ENCODE measurements at regions not wholly inside any gene's neighbourhood (a gene's known extent, or its start where the extent isn't known, plus 50 kb on each side); places are given as distances from the start of the nearest gene placed in this dataset.

DNA sequence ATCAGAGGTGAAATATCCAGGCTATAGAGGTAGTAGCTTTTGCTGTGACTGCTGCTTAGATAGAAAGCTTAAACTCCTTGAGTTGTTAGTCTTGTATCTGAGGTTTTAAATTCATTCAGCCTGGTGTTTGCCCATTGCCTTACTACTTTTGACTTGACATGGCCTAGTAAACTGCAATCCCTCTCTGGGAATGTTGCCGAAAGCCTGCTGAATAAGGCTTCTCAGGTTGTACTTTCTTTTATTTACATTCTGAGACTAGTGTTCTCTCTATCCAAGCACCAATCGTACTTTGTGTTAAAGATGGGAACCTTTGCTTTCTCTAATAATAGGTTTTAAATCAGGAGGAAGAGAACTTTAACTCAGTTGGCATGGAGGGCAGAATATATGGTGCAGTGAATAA is 357.6 kb upstream of the CWC22 start:
- DNase-seq (ENCODE audit: low spot score) = no peak

DNA sequence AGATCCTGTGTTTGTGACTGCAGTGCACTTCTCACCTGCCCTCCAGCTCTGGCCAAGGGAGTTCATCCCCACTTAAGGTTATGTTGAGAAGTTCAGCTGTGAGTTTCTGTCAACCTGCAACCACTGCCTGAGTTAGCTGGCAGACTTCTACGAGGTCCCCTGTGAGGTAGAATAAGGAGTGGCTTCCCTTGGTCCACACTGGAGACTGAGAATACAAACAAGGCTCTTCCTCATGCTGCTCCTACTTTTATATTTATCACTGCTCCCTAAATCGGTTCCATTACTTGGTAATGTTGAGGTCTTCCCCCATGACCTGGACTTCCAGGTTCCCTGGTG is 353.2 kb upstream of the CWC22 start:
- DNase-seq (ENCODE audit: low spot score) = no peak

DNA sequence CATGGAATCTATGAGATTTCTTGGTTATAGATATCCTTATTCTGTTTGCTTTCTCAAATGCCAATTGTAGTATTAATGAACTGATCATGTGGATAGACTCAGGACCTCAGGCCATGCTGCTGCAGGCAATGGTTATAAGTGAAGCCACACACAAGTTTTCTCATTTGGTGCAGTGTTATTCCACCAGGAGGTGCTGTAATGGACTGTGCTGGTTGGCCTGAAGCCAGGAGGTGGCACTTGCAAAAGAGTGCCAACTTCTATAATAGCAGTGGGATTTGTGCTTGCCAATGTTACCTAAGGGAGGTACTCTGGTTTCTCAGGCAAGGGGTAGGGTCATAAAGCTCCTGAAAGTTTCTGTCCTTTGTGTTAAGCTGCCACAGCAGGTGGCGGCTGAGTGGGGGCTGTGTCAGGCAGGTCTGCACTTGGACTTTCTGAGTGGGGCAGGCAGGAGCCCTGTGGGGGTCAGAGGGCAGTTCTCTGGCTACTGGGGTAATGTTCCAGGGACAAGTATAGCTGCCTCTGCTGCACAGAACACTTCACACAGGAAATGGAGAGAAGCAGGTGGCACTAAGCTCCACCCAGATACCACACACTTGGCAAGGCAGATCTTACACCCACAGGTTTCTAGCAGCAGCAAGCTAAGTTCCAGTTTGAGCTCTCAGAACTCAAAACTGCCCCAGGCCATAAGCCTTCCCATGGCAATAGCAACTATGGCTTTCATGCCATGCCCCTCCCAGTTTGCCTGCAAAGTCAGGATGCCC is 352.6 kb upstream of the CWC22 start:
- no peak for DNase-seq (ENCODE audit: low spot score)

DNA sequence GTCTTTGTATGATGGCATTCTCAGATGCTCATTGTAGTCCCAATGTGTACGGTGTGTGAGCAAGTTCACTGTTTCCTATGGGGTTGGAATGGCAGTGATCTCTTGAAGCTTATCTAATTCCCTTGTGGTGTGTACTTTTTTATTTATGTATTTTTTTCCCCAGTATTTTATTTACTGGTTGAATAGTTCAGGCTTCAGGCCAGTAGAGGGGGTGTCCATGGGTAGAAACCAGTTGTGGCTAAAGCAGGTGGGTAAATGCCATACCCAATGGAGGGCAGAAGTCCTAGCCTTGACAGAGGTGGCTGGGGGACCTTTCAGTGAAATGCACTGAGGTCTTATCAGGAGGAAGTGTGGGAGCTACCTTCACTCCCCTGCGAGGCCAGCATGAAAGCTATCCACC is 351.4 kb upstream of the CWC22 start:
- no peak for DNase-seq (ENCODE audit: low spot score)

DNA sequence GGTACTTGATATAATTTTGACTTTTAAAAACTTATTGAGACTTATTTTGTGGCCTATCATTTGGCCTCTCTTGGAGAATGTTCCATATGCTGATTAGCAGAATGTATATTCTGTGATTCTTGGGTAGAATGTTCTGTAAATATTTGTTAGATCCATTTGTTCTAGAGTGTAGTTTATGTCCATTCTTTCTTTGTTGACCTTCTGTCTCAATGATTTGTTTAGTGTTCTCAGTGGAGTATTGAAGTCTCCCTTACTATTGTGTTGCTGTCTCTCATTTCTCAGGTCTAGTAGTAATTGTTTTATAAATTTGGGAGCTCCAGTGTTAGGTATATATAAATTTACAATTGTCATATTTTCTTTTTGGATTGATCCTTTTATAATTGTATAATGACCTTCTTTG is 349.6 kb upstream of the CWC22 start:
- no peak for DNase-seq (ENCODE audit: low spot score)

DNA sequence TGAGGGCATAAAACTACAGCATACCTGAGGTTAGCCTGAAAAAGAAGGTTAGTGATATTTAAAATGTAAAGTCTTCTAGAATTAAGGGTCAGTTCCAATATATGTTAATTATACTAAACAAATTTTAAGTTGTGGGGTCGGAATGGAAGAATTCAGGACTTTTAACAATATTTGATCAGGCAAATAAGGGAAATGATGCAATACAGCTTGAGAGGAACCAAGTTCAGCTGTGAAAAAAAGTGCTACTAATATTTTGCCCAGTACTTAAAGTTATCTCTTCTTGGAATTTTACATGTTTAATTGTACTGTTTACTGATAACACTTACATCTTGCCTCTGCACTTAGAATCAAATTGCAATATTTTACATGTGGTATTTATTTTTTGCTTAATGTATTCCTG is 345.5 kb upstream of the CWC22 start:
- no peak for DNase-seq (ENCODE audit: low spot score)

DNA sequence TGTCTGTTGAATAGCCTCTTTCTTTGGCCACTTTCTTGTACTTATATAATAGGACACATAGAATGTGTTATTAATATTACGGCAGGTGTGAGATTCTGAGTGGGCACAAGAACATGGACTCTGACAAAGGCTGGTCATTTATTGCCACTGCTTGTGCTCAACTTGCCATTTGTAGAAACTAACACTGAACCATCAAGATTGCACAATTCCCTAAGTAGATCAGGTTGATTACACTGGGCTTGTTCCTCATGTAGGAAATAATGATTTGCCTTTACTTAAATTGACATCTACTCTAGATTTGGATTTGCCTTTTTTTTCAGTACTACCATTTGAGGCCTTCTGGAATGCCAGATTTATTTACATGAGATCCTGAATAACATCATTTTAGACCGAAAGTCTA is 342.7 kb upstream of the CWC22 start:
- no peak for DNase-seq (ENCODE audit: low spot score)

DNA sequence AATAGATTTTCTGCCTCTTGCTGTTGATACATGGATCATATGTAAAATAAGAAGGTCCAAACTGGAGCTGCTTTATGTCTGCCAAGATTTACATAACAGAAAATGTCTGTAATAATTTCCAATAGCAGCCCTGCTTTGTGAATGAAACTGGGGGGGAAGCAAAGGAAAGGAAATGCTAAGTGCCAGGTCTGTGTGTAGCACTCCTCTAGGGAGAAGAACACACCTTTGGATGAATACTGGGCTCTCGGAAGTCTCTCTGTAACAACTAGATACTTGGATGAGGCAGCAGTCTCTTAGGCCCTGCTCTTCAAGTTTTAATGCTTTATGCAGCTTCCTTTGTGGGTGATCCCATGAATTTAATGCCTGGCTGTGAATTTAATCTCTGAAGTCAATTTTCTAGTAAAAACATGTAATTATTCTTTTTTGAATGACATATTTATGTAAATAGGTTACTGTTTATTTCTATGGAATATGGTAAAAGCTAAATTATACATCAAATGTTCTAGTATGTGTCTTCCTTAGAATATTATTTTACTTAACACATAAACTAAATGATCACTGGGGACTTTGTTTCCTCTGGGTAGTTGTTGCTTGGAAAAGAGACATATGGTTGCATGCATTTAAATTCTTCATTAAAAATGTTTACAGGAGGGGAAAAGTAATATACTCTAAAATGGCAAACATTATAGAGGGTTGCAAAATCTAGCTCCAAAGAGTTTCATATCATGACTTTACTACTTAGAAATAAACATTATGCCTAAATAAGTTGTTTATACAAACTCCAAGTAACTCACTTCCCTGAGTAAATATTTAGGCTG is 336.6 kb upstream of the CWC22 start:
- DNase-seq (ENCODE audit: low spot score) = no peak

DNA sequence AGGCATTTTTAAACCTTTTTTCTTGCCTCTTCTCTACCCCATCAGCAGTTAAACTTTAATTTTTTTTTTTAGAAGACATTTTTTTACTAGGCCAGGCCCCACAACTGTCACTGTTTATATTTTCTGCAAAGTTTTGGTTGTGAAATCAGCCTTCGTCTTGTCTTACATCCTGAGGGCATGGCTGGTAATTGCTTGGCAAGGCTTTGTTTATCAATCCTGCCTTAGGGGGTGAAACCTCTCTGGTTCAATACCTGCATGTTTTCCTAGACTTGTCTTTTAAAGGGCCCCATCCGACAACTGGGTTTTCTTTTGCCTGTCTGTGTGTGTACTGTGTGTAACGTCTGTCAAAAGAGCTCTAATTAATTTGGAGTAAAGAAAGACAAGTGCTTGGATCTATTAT is 330.0 kb upstream of the CWC22 start:
- DNase-seq (ENCODE audit: low spot score) = no peak

DNA sequence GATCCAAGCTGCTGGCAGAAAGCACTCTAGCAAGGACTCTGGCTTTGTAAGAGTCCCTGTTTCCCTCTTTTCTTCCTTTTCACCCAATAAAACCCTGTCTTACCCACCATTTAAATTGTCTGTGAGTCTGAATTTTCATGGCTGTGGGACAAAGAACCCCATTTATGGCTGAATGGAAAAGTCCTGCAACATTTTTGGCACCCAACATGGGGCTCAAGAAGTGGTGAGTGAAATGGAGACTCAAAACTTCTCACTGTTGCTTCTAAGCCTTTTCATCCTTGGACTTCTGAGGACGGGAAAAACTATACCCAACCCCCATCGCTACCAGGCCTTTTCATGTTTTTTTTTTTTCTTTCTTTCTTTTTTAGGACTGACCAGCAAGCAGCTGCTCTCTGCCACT is 329.5 kb upstream of the CWC22 start:
- no peak for DNase-seq (ENCODE audit: low spot score)

DNA sequence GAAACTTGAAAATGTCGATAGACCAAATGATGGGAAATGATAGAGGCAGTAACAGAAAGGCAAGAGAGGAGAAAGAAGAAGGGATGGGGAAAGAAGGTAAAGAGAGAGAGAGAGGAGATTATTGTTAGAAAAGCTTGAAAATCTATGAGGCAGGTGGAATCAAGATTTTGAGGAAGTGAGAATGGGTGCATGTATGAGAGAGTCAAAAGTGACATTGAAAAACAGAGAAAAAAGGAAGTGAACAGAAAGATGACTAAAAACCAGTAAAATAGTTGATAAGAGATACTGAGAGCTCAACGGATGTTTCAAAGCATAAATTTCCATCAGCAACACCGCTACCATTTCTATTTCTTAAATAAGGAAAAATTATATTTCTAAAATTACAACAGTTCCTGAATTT is 327.4 kb upstream of the CWC22 start:
- no peak for DNase-seq (ENCODE audit: low spot score)

DNA sequence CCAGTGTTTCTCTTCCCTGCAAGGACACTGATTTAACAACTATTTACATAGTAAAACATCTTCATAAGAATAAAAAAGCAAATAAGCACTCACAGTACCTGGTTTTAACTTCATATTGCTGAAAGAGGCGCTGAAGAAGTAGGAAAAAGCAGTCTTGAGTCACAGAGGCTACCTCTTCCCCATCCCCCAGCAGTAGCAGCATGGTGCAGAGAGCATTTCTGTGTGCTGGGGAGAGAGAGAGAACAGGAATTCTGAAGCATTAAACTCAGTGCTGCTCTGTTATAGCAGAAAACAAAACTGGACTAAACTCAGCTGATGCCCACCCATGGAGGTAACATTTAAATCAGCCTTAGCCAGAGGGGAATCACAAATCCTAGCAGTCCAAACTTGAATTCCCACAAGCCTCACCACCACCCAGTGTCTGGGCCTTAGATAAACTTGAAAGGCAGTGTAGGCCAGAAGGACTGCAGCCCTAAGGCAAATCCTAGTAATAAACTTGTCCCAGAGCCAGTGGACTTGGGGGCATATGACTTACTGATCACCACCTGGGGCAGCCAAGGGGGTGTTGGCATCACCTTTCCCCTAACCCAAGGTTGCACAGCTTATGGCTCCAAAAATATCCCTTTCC is 321.8 kb upstream of the CWC22 start:
- no peak for DNase-seq (ENCODE audit: low spot score)

DNA sequence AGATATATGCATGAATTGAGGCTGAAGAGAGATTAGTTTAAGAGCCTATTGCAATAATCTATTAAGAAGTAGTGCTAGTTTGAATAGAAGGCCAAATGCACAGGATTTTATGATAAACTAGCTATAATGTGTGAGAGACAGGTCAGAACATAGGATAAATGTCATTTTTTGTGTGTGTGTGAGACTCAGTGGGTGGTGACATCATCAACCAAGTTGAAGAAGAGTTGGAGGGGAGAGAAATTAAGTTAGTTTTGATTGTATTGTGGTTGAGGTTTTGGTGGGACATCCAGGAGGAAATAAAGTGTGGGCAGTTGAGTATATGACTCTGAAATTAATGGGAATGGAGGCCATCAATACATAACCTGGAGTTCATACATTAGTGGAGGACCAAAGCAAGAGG is 320.1 kb upstream of the CWC22 start:
- no peak for DNase-seq (ENCODE audit: low spot score)

DNA sequence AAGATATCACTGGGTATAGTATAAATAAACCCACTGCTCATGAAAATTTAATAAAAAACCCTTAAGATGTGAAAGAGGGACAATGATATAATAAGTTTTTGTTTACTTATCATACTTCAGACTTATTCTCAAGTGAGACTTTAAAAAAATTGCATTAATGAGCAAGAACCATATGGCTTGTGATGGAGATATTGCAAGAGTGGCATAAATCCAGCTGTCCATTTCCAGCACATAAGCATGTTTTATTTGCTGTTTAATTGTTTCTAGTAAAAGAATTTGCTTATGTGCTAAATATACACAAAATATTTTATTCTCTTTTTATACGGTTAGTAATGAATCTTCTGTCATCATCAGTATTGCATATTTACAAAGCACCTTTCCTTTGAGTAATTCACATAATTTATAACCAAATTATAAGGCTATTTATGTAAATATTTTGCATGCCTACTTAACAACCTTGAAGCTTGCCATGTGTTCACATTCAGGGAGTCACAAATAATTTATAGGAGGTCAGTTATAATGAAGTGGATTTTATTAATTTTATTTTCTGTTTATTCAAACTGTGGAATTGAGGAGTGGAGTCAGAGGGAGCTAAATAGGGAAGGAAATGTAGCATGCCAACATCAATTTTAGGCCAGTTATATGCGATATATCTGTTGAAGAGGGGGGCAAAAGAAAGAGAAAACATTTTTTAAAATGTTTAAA is 318.5 kb upstream of the CWC22 start:
- no peak for DNase-seq (ENCODE audit: low spot score)

DNA sequence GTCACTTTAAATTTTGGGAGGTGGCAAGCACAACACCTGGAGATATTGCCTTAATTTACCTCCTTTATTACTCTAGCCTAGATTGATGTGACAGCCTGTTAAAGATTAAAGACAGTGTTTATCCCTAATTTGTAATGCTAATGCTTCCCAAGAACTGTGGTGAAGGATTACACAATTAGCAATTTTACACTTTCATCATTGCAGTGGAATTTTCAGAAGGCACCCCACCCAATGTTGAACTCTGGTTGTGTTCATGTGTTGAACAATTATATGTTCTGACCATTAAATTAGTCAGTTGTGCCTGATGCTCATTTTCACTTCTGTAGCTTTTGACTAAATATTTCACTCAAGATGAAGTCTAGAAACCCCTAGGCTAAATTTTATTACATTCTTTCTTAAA is 317.1 kb upstream of the CWC22 start:
- no peak for DNase-seq (ENCODE audit: low spot score)

DNA sequence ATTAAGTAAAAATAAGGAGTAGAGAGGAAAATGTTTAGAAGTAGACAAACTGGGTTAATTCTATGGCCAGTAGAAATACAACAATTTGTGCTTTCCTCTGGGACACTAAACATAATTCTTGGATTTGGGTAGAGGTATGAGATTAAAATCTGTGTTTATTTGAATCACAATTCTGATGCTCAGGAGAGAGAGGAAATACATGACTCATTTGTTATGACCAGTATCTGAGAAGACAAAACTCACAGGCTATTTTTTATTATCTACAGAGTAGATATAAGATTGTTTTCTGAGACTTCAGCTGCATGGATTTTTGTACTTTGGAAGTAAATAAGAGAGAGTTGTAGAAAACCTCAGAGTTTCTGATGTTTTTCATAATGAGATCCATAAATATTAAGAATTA is 315.7 kb upstream of the CWC22 start:
- DNase-seq (ENCODE audit: low spot score) = no peak

DNA sequence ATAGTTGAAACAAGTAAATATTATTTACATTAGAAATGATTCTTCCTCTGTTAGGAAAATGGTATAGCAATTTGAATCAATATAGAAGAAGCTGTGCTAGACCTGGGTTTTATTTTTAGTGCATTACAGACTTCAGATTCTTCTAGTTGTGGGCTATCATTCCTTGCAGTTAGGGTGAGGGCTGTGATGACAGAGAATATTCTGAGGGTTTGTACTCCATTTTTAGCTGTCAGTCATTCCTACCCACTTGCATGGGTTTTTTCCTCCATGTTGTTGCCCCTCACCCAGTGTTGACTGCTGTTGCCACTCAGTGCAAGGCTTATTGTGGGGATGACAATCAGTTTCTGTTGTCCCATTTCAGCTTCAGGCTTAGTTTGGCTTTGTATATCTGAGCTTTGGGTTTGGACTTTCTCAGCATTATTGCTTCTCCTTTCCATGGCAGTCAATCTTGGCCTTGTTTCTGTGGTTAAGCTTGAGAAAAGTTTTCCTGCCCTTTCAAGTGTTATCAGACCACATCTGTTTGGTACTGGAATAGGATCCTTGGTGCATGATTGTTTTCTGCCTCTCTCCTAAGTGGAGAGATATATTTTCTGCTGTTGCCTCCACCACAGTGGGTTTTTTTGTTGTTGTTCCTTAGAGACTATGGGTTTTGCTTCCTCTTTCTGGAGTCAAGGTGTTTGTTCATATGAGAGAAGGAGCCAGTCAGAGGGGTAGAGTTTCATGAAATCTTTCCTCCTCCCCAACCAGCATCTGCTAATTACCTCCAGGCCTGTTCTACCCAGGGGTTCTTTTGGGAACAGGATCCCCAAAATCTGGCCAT is 312.7 kb upstream of the CWC22 start:
- DNase-seq (ENCODE audit: low spot score) = no peak

DNA sequence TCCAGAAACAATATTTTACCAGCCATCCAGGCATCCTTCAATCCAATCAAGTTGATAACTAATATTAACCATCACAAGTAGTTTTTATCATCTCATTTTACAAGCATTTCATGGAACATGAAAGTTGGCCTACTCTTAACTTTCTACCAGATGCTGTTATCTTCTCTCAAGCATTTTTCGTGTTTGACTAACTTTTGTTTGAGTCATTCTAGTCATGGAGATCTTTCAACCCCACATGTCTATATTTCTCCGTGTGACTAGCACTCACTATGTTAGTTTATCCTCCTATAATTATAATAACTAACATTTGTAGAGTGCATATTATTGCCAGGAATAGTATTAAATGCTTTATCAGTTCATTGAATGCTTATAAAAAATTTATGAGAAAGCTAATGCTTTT is 307.0 kb upstream of the CWC22 start:
- no peak for DNase-seq (ENCODE audit: low spot score)

DNA sequence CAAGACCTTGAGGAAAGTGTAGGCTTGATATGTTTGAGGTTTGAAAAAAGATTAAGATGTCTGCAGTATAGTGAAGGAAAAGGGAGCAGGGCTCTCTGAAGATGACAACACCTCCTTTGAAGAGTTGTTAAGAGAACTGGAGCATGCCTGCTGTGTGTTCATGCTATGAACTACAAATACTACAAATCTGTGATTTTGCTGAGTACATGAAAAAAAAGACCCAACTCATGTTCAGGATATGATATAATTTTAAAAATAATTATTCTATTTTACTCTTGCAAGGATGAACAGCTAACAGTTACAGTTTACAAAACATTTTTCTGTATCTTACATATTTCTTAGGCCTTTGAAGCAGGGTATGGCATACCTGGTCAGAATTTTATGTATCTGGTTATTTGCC is 305.4 kb upstream of the CWC22 start:
- no peak for DNase-seq (ENCODE audit: low spot score)

DNA sequence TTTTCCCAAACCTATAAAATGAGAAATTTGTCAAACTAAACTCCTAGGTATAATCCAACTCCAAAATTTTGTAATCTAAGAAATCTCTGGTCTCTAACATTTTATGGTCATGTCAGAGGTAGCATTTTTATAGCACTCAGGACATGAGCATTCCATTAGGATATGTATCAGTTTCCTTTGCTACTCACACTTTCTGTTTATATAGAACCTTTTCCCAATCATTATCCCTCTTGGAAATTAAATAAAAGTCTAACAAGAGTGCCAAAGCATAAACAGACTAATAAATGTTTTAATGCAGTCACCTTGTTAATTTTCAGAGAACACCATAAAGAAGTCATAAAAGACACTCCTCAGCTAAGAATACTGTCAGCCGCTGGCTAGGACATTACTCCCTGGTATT is 300.0 kb upstream of the CWC22 start:
- DNase-seq (ENCODE audit: low spot score) = no peak

DNA sequence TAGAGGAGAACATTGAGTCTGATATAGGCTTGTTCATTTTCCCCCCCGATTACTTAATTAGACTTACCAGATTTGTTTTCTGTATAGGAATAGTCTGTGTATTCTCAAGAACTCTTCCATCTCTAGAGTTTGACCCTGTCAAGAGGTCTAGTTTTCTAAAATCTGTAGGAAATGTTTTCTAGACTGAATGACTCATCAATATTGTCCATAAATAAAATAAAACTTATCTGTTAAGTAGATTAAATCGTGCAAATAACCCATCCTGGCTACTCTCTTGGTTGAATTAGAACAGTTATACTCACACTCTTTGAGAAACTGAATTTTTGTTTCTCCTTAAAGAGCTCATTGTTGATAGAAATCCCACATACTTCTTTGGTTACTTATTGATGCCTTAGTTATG is 299.2 kb upstream of the CWC22 start:
- DNase-seq (ENCODE audit: low spot score) = no peak

All from AG08396 (cell line).